ENCODE measurements at regions not wholly inside any gene's neighbourhood (a gene's known extent, or its start where the extent isn't known, plus 50 kb on each side); places are given as distances from the start of the nearest gene placed in this dataset.

DNA sequence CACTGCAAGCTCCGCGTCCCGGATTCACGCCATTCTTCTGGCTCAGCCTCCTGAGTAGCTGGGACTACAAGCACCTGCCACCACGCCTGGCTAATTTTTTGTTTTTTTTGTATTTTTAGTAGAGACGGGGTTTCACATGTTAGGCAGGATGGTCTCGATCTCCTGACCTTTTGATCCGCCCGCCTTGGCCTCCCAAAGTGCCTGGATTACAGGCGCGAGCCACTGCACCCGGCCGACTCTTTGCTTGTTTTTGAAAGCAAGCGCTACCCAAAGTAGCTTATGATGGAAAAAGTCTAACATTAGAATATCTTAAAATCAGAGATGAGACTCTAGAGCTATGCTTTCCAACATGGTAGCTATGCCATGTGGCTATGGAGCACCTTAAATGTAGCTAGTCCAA lies 585.5 kb upstream of the ITGA1 start:
- Histone ChIP-seq H3K27me3 (no peaks in the 10 kb centered on the region), H3K4me3 (no peak overlapping the region), H3K27ac (no peak overlapping the region), H3K9me3 (no peaks in the 10 kb centered on the region), H3K36me3 (no peaks in the 10 kb centered on the region), H3K4me1 (no peaks in the 10 kb centered on the region)
- DNase-seq = no peak
- WGBS, 2 donors (ENCODE audit: low coverage in 1 of 2) = 94 to 100% methylated on average over 7 to 14 of the region's 14 CpGs
- in situ Hi-C loops (cut with MboI; ENCODE audit: low pct_ligation_motif_present in 1 of 4, low pct_unique_long_range_greater_than_20kb in 1 of 4, low sequenced_read_pairs in 3 of 4) = no loop called here
- intact Hi-C loops (cut with DNase I; ENCODE audit: low total_unique reads) = no loop called here
- TF ChIP-seq EP300 (IDR thresholded peaks at IDR 0.05; ENCODE audit: low read depth) (no peak), POLR2AphosphoS5 (IDR thresholded peaks at IDR 0.05) (no peak), CTCF (IDR thresholded peaks at IDR 0.05) (no peak), POLR2A (IDR thresholded peaks at IDR 0.05) (no peak)

DNA sequence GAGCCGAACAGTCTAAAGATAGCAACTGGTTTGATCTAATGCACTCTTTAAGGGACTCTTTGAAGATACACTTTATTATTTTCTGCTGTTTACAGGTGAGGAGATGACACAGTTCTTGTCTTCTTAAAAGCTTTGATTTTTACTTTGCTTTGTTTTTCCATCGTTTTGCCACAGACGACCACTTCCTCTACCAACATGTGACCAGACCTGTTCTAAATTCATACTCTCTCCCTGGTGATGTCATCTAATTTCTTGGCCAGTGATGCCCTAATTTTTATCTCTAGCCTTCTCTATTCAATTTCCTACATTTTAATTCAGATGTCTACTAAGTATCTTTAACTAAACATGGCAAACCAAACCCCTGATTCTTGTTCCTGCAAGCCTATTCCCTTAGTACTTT lies 583.4 kb upstream of the ITGA1 start:
- intact Hi-C loops (cut with DNase I; ENCODE audit: low total_unique reads) = no loop called here
- no peak for DNase-seq
- TF ChIP-seq EP300 (IDR thresholded peaks at IDR 0.05; ENCODE audit: low read depth) = no peak
- no peak for TF ChIP-seq CTCF (IDR thresholded peaks at IDR 0.05)
- no peak for TF ChIP-seq POLR2AphosphoS5 (IDR thresholded peaks at IDR 0.05)
- no peak for TF ChIP-seq POLR2A (IDR thresholded peaks at IDR 0.05)
- no peaks in the 10 kb centered on the region for H3K27me3 ChIP-seq
- no peaks in the 10 kb centered on the region for H3K36me3 ChIP-seq
- no peaks in the 10 kb centered on the region for H3K9me3 ChIP-seq
- in situ Hi-C loops (cut with MboI; ENCODE audit: low pct_ligation_motif_present in 1 of 4, low pct_unique_long_range_greater_than_20kb in 1 of 4, low sequenced_read_pairs in 3 of 4) = no loop called here
- H3K4me3 ChIP-seq = no peak overlapping the region
- no peak overlapping the region for H3K27ac ChIP-seq
- WGBS, 2 donors (ENCODE audit: low coverage in 1 of 2) = 67% methylated on average over 3 of the region's 3 CpGs
- no peaks in the 10 kb centered on the region for H3K4me1 ChIP-seq

Small RNA genes in the stretch of these regions (small RNA-seq; reads per million reads assigned to genes)
- gene RNA5SP182 = 0 reads per million in 4 donors
